ENCODE measurements at regions not wholly inside any gene's neighbourhood (a gene's known extent, or its start where the extent isn't known, plus 50 kb on each side); places are given as distances from the start of the nearest gene placed in this dataset.

GRCh38 chr11:45063669-45064068, 82.8 kb upstream of the PRDM11 start:
- Histone ChIP-seq H3K27ac (ENCODE audit: low read depth, low read length) (no peak overlapping the region), H2AFZ (ENCODE audit: low read length, unreplicated experiment) (no peak overlapping the region), H3K4me3 (ENCODE audit: low read depth, low read length) (no peak overlapping the region), H3K4me1 (ENCODE audit: control insufficient read depth, insufficient read depth, low read length, unreplicated experiment) (no peaks in the 10 kb centered on the region), H3K79me2 (ENCODE audit: control insufficient read depth, insufficient read depth, low read length, unreplicated experiment) (no peaks in the 10 kb centered on the region), H3K27me3 (ENCODE audit: insufficient read depth, low read length) (peaks cover 27% of the 10 kb centered on the region), H3K36me3 (ENCODE audit: insufficient read depth, low read length) (no peaks in the 10 kb centered on the region)

- H3K36me3 ChIP-seq (ENCODE audit: insufficient read depth, low read length), result no peaks in the 10 kb centered on the region
- no peak overlapping the region for H3K4me3 ChIP-seq (ENCODE audit: low read depth, low read length)
- no peak overlapping the region for H3K27ac ChIP-seq (ENCODE audit: low read depth, low read length)
- peaks cover 39% of the 10 kb centered on the region for H3K27me3 ChIP-seq (ENCODE audit: insufficient read depth, low read length)
- no peaks in the 10 kb centered on the region for H3K79me2 ChIP-seq (ENCODE audit: control insufficient read depth, insufficient read depth, low read length, unreplicated experiment)
- peaks cover 3% of the 10 kb centered on the region for H3K4me1 ChIP-seq (ENCODE audit: control insufficient read depth, insufficient read depth, low read length, unreplicated experiment)
- H2AFZ ChIP-seq (ENCODE audit: low read length, unreplicated experiment), result no peak overlapping the region
Observed at GRCh38 chr11:45067966-45068365, 78.5 kb upstream of the PRDM11 start.

GRCh38 chr11:45071232-45071631, 75.2 kb upstream of the PRDM11 start:
- Histone ChIP-seq H3K27me3 (ENCODE audit: insufficient read depth, low read length) (peaks cover 18% of the 10 kb centered on the region), H3K36me3 (ENCODE audit: insufficient read depth, low read length) (no peaks in the 10 kb centered on the region), H3K4me1 (ENCODE audit: control insufficient read depth, insufficient read depth, low read length, unreplicated experiment) (peaks cover 3% of the 10 kb centered on the region), H3K4me3 (ENCODE audit: low read depth, low read length) (no peak overlapping the region), H2AFZ (ENCODE audit: low read length, unreplicated experiment) (no peak overlapping the region), H3K27ac (ENCODE audit: low read depth, low read length) (no peak overlapping the region), H3K79me2 (ENCODE audit: control insufficient read depth, insufficient read depth, low read length, unreplicated experiment) (no peaks in the 10 kb centered on the region)

- Histone ChIP-seq H3K27me3 (ENCODE audit: insufficient read depth, low read length) (peaks cover 12% of the 10 kb centered on the region), H3K4me3 (ENCODE audit: low read depth, low read length) (no peak overlapping the region), H3K4me1 (ENCODE audit: control insufficient read depth, insufficient read depth, low read length, unreplicated experiment) (peaks cover 3% of the 10 kb centered on the region), H3K79me2 (ENCODE audit: control insufficient read depth, insufficient read depth, low read length, unreplicated experiment) (no peaks in the 10 kb centered on the region), H3K36me3 (ENCODE audit: insufficient read depth, low read length) (no peaks in the 10 kb centered on the region), H2AFZ (ENCODE audit: low read length, unreplicated experiment) (no peak overlapping the region), H3K27ac (ENCODE audit: low read depth, low read length) (no peak overlapping the region)
Observed at GRCh38 chr11:45073685-45074141, 72.7 kb upstream of the PRDM11 start.

- H3K4me1 ChIP-seq (ENCODE audit: control insufficient read depth, insufficient read depth, low read length, unreplicated experiment), result peaks cover 3% of the 10 kb centered on the region
- no peaks in the 10 kb centered on the region for H3K36me3 ChIP-seq (ENCODE audit: insufficient read depth, low read length)
- H3K79me2 ChIP-seq (ENCODE audit: control insufficient read depth, insufficient read depth, low read length, unreplicated experiment), result no peaks in the 10 kb centered on the region
- 0 out of 2 replicates have a peak, but pooled peaks cover 3% of the 10 kb centered on the region for H3K27me3 ChIP-seq (ENCODE audit: insufficient read depth, low read length)
- H2AFZ ChIP-seq (ENCODE audit: low read length, unreplicated experiment), result no peak overlapping the region
- H3K4me3 ChIP-seq (ENCODE audit: low read depth, low read length), result no peak overlapping the region
- no peak overlapping the region for H3K27ac ChIP-seq (ENCODE audit: low read depth, low read length)
Observed at GRCh38 chr11:45075519-45075918, 70.9 kb upstream of the PRDM11 start.

- Histone ChIP-seq H3K36me3 (ENCODE audit: insufficient read depth, low read length) (no peaks in the 10 kb centered on the region), H3K4me1 (ENCODE audit: control insufficient read depth, insufficient read depth, low read length, unreplicated experiment) (peaks cover 3% of the 10 kb centered on the region), H3K79me2 (ENCODE audit: control insufficient read depth, insufficient read depth, low read length, unreplicated experiment) (no peaks in the 10 kb centered on the region), H3K27me3 (ENCODE audit: insufficient read depth, low read length) (0 out of 2 replicates have a peak, but pooled peaks cover 3% of the 10 kb centered on the region), H2AFZ (ENCODE audit: low read length, unreplicated experiment) (no peak overlapping the region), H3K27ac (ENCODE audit: low read depth, low read length) (no peak overlapping the region), H3K4me3 (ENCODE audit: low read depth, low read length) (no peak overlapping the region)
Observed at GRCh38 chr11:45075952-45076351, 70.5 kb upstream of the PRDM11 start.

- Histone ChIP-seq H3K27ac (ENCODE audit: low read depth, low read length) (no peak overlapping the region), H3K4me1 (ENCODE audit: control insufficient read depth, insufficient read depth, low read length, unreplicated experiment) (no peaks in the 10 kb centered on the region), H3K79me2 (ENCODE audit: control insufficient read depth, insufficient read depth, low read length, unreplicated experiment) (no peaks in the 10 kb centered on the region), H3K4me3 (ENCODE audit: low read depth, low read length) (no peak overlapping the region), H3K36me3 (ENCODE audit: insufficient read depth, low read length) (no peaks in the 10 kb centered on the region), H2AFZ (ENCODE audit: low read length, unreplicated experiment) (no peak overlapping the region), H3K27me3 (ENCODE audit: insufficient read depth, low read length) (no peaks in the 10 kb centered on the region)
Observed at GRCh38 chr11:45076761-45077160, 69.7 kb upstream of the PRDM11 start.

GRCh38 chr11:45078236-45079074, 68.0 kb upstream of the PRDM11 start:
- H3K79me2 ChIP-seq (ENCODE audit: control insufficient read depth, insufficient read depth, low read length, unreplicated experiment), result no peaks in the 10 kb centered on the region
- H2AFZ ChIP-seq (ENCODE audit: low read length, unreplicated experiment), result no peak overlapping the region
- no peaks in the 10 kb centered on the region for H3K36me3 ChIP-seq (ENCODE audit: insufficient read depth, low read length)
- peaks cover 3% of the 10 kb centered on the region for H3K4me1 ChIP-seq (ENCODE audit: control insufficient read depth, insufficient read depth, low read length, unreplicated experiment)
- no peak overlapping the region for H3K4me3 ChIP-seq (ENCODE audit: low read depth, low read length)
- H3K27me3 ChIP-seq (ENCODE audit: insufficient read depth, low read length), result peaks cover 7% of the 10 kb centered on the region; the same call in 1 of the 2 replicates
- no peak overlapping the region for H3K27ac ChIP-seq (ENCODE audit: low read depth, low read length)

- no peak overlapping the region for H2AFZ ChIP-seq (ENCODE audit: low read length, unreplicated experiment)
- peaks cover 7% of the 10 kb centered on the region; the same call in 1 of the 2 replicates for H3K27me3 ChIP-seq (ENCODE audit: insufficient read depth, low read length)
- H3K4me3 ChIP-seq (ENCODE audit: low read depth, low read length), result no peak overlapping the region
- no peak overlapping the region for H3K27ac ChIP-seq (ENCODE audit: low read depth, low read length)
- H3K36me3 ChIP-seq (ENCODE audit: insufficient read depth, low read length), result no peaks in the 10 kb centered on the region
- H3K4me1 ChIP-seq (ENCODE audit: control insufficient read depth, insufficient read depth, low read length, unreplicated experiment), result peaks cover 3% of the 10 kb centered on the region
- no peaks in the 10 kb centered on the region for H3K79me2 ChIP-seq (ENCODE audit: control insufficient read depth, insufficient read depth, low read length, unreplicated experiment)
Observed at GRCh38 chr11:45079075-45079444, 67.4 kb upstream of the PRDM11 start.

- Histone ChIP-seq H3K36me3 (ENCODE audit: insufficient read depth, low read length) (no peaks in the 10 kb centered on the region), H3K4me3 (ENCODE audit: low read depth, low read length) (no peak overlapping the region), H3K27ac (ENCODE audit: low read depth, low read length) (no peak overlapping the region), H3K27me3 (ENCODE audit: insufficient read depth, low read length) (peaks cover 7% of the 10 kb centered on the region; the same call in 1 of the 2 replicates), H2AFZ (ENCODE audit: low read length, unreplicated experiment) (no peak overlapping the region), H3K79me2 (ENCODE audit: control insufficient read depth, insufficient read depth, low read length, unreplicated experiment) (no peaks in the 10 kb centered on the region), H3K4me1 (ENCODE audit: control insufficient read depth, insufficient read depth, low read length, unreplicated experiment) (peaks cover 3% of the 10 kb centered on the region)
Observed at GRCh38 chr11:45079567-45079942, 66.9 kb upstream of the PRDM11 start.

Data from ACC112 (cell line).